HG03039 (cell line): ENCODE measurements at regions not wholly inside any gene's neighbourhood (a gene's known extent, or its start where the extent isn't known, plus 50 kb on each side); places are given as distances from the start of the nearest gene placed in this dataset.
"Not testable (repeated sequence)": the region's sequence is repeated elsewhere in the genome, so short reads cannot be mapped to it uniquely, and the experiment has no call there.

Experiments
- ATAC-seq: cut with Tn5 transposase; IDR thresholded peaks from one replicate; pipeline ENCODE4 v1.9.1; 2021; ENCODE audit warnings: mild to moderate bottlenecking, moderate library complexity; ENCODE audit not compliant: unreplicated experiment

- ATAC-seq = no peak
Observed at GRCh38 chr10:84844461-84844860, 516.1 kb downstream of the CCSER2 start.

GRCh38 chr10:84845628-84846261, 517.4 kb downstream of the CCSER2 start:
- ATAC-seq = peak; percentile 58

DNA sequence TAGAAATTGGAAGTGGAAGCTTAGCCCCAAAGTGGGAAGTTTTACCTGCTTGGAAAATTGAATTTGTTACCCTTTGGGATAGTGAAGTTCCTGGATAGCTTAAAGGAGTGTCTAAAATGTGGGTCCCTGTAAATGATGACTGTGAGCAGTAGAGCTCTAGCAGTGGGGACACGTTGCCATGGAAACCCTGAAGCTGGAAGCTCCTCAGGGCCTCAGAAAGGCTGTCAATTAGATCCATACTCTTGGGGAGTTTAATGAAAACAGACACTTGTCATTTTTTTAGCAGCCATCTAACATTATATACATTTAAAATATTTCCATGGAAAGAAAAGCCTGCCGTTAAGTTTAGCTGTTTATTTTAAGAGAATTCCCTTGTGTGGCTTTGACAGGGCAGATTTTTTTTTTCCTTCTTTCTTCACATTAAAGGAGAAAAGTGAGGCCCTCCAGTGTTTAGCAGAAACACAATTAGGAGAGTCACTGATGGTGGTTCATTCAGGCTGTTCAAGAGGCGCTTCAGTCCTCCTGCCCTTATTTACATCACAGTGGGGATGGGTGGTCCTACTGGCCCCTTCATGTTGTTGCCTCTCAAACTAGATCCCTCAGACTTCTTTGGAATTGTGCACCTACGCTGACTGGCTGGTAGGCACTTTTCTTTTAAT, 518.4 kb downstream of the CCSER2 start:
- ATAC-seq = no peak

- ATAC-seq = no peak
Observed at GRCh38 chr10:84848967-84849366, 520.6 kb downstream of the CCSER2 start.

DNA sequence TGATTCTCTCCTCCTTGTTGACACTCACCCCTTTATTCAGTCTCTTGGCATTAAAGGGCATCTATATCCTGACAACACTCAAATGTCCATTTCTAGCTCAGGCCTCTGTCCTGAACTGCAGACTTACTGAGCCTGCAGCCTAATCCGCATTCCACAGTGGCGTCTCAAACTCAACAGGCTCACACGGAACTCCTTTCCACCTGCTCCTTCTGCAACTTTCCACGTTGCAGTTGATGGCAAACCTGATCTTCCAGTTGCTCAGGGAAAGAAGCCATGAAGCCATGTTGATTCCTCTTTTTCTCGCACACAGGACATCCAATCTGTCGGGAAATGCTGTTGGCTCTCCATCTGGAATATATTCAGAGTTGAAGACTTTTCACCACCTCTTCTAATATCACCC, 522.4 kb downstream of the CCSER2 start:
- no peak for ATAC-seq

DNA sequence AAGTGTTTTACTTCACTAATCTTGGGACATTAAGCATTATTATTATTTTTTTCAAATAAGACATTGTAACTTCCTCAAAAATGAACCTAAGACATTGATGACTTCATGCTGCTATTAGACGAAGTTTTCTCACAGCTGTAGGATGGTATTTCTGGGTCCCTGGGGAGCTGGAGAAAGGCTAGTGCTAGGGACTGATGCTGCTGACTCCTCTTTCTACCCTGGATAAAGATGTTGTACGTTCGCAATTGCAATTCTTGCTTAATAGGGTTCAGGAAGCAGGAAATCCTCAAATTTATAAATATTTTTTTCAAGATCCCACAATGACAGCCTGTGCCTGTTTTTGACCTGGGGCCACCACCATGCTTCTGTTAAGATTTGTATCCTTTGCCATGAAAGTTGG, 526.0 kb downstream of the CCSER2 start:
- no peak for ATAC-seq

- no peak for ATAC-seq
Observed at GRCh38 chr10:84860855-84861254, 532.5 kb downstream of the CCSER2 start.

DNA sequence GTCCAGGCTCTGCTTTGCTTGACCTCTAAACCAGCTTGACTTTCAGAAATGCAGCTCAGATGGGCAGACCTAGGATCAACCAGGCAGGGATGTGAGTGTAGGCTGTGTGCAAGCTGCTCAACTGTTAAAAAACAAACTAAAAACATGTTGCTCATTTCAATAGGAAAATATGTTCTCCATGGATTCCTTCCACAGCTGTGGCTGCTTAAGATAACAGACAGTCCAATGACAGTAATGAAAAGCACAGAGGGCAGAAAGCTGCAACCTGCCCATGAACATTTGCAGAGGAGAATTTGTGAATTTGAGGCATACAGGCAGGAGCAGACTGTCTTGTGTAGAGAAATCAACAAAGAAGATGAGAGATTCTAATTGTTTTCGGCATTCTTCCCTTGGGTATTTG, 534.2 kb downstream of the CCSER2 start:
- ATAC-seq = no peak

DNA sequence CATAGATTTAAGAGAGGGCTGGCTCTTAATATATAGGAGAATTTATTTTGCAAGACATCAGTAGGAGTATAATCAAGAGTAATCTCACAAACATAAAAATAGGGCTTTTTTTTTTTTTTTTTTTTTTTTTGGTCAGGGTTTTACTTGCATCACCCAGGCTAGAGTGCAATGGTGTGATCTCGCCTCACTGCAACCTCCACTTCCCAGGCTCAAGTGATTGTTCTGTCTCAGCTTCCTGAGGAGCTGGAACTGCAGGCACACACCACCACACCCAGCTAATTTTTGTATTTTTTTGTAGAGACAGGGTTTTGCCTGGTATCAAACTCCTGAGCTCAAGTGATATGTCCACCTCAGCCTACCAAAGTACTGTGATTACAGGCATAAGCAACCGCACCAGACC, 535.3 kb downstream of the CCSER2 start:
- no peak for ATAC-seq

- ATAC-seq = no peak
Observed at GRCh38 chr10:84876116-84876999, 548.0 kb downstream of the CCSER2 start.

- no peak for ATAC-seq
Observed at GRCh38 chr10:84879991-84880390, 551.6 kb downstream of the CCSER2 start.

GRCh38 chr10:84881696-84882095, 553.3 kb downstream of the CCSER2 start:
- not testable (repeated sequence) for ATAC-seq

DNA sequence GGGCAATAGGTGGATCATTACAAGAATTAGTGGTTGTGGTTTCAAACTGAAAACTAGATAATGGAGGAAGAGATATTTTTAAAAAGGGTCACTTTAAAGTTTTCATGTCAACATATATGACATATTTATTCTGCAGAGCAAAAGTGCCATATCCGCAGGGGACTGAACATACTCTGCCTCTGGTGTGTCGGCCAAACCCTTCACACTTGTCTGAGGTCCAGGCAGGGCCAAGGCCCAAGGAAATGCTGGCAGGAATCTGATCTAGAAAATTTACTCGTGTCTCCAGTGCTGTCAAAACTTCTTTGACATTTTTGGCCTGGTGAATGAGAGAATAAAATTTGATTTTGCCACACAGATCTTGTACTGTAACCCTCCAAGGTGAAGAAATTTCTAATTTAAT, 562.3 kb downstream of the CCSER2 start:
- no peak for ATAC-seq

DNA sequence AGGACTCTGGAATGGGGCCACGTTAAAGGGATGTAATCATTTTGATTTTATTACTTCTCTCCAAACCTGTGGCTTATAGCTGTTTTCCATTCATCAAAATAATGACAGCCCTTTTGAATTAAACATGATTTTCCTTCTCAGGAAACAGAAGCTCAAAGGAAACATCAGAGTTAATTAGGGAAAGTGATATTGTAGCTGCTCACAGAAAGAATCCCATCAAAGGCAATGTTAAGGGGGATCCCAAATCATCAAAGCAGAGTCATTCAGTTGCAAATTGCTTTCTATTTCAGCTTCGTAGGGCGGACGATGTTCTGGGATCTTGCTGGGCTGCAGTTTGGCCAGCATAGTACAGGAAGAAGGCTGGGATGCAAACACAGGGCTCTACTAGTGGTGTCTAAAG, 563.2 kb downstream of the CCSER2 start:
- ATAC-seq = no peak

- no peak for ATAC-seq
Observed at GRCh38 chr10:84895541-84895940, 567.2 kb downstream of the CCSER2 start.

GRCh38 chr10:84896909-84897308, 568.5 kb downstream of the CCSER2 start:
- ATAC-seq = no peak

- ATAC-seq = no peak
Observed at GRCh38 chr10:84899268-84899667, 570.9 kb downstream of the CCSER2 start.

- no peak for ATAC-seq
Observed at GRCh38 chr10:84900141-84900540, 571.8 kb downstream of the CCSER2 start.

- no peak for ATAC-seq
Observed at GRCh38 chr10:84901885-84902284, 573.5 kb downstream of the CCSER2 start.

DNA sequence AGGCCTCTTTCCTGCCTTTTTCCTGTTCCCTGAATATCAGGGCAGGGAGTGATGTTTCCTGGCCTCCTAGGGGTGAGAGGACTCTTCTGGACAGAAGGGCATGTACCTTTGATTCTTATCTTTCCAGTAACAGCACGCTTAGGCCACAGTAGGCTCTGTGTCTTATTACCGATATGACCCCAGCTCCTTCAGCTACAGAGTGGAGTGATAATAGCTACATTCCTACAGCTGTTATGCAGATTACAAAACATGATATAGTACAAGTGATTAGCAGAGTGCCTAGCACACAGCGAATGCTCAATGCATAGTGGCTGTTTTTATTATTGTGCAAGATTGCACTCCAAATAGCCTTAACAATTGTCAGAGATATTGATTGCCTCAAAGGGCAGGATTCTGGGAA, 574.2 kb downstream of the CCSER2 start:
- no peak for ATAC-seq

DNA sequence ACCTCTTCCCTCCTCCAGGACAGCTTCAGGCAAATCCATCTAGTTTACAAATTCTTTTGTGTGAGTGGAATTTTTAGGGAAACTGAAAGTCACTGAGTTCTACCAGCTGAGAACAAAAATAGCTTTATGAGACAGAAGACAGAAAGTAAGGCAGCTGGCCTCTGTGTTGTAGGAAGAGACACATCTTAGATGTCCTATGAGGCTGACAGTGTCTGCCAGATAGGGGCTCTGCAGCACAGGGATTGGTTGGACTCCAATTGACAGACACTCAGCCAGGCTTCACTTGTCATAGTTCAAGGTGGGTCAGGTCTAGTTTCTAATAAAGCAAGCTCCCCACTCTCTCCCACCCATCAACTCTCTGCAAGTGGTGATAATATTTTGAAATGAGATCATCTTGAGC, 574.9 kb downstream of the CCSER2 start:
- no peak for ATAC-seq

- ATAC-seq = no peak
Observed at GRCh38 chr10:84907461-84908009, 579.1 kb downstream of the CCSER2 start.
